Activated naive CD4-positive, alpha-beta T cell treated with anti-CD3 and anti-CD28 coated beads, Interleukin-2, amount 10 ng/mL, durations not matched to agents 7 days and 5 days (primary cell): ENCODE measurements at regions not wholly inside any gene's neighbourhood (a gene's known extent, or its start where the extent isn't known, plus 50 kb on each side); places are given as distances from the start of the nearest gene placed in this dataset.

Experiments
- CTCF ChIA-PET: fragments of 350-600 bp; sonication (Branson Sonifier 250); formaldehyde crosslinking; loops from one replicate; lab custom pipeline; 2021; ENCODE audit warnings: antibody characterized with exemption; lab: Charles Lee
- DNase-seq: peaks from one replicate; pipeline ENCODE4 v3.0.0-alpha.2; 2020
- H3K27ac Mint-ChIP-seq: one replicate; pipeline ENCODE4 v1.8.0; 2021; ENCODE audit warnings: mild to moderate bottlenecking, moderate library complexity, mixed read lengths
- H3K27me3 Mint-ChIP-seq: one replicate; pipeline ENCODE4 v1.8.0; 2021; ENCODE audit warnings: mild to moderate bottlenecking, mixed read lengths
- H3K36me3 Mint-ChIP-seq: one replicate; pipeline ENCODE4 v1.8.0; 2021; ENCODE audit warnings: mixed read lengths
- H3K4me1 Mint-ChIP-seq: one replicate; pipeline ENCODE4 v1.8.0; 2021; ENCODE audit warnings: mixed read lengths
- H3K4me3 Mint-ChIP-seq: one replicate; pipeline ENCODE4 v1.8.0; 2021; ENCODE audit warnings: mild to moderate bottlenecking, moderate library complexity, mixed read lengths
- H3K9me3 Mint-ChIP-seq: one replicate; pipeline ENCODE4 v1.8.0; 2021; ENCODE audit warnings: mixed read lengths

GRCh38 chr1:34686531-34686930 is 68.3 kb upstream of the GJB5 start:
- peaks cover 2% of the 10 kb centered on the region for H3K9me3 Mint-ChIP-seq
- no peaks in the 10 kb centered on the region for H3K36me3 Mint-ChIP-seq
- DNase-seq: no peak
- H3K27me3 Mint-ChIP-seq: peaks cover 19% of the 10 kb centered on the region
- no peak overlapping the region for H3K27ac Mint-ChIP-seq
- H3K4me1 Mint-ChIP-seq: peaks cover 13% of the 10 kb centered on the region
- CTCF ChIA-PET: no interaction called here
- H3K4me3 Mint-ChIP-seq: no peak overlapping the region

GRCh38 chr1:34688006-34688741 is 66.7 kb upstream of the GJB5 start:
- peaks cover 13% of the 10 kb centered on the region for H3K4me1 Mint-ChIP-seq
- CTCF ChIA-PET: no interaction called here
- H3K9me3 Mint-ChIP-seq: peaks cover 2% of the 10 kb centered on the region
- DNase-seq: no peak
- H3K36me3 Mint-ChIP-seq: no peaks in the 10 kb centered on the region
- H3K27me3 Mint-ChIP-seq: peaks cover 23% of the 10 kb centered on the region
- no peak overlapping the region for H3K27ac Mint-ChIP-seq
- H3K4me3 Mint-ChIP-seq: no peak overlapping the region

GRCh38 chr1:34690269-34690668 is 64.6 kb upstream of the GJB5 start:
- no peak overlapping the region for H3K4me3 Mint-ChIP-seq
- DNase-seq: no peak
- CTCF ChIA-PET: no interaction called here
- H3K4me1 Mint-ChIP-seq: no peaks in the 10 kb centered on the region
- H3K27ac Mint-ChIP-seq: no peak overlapping the region
- H3K36me3 Mint-ChIP-seq: no peaks in the 10 kb centered on the region
- H3K27me3 Mint-ChIP-seq: peaks cover 24% of the 10 kb centered on the region
- H3K9me3 Mint-ChIP-seq: peaks cover 2% of the 10 kb centered on the region

- Mint-ChIP-seq H3K9me3 (no peaks in the 10 kb centered on the region), H3K4me3 (no peak overlapping the region), H3K27me3 (peaks cover 33% of the 10 kb centered on the region), H3K27ac (no peak overlapping the region), H3K4me1 (no peaks in the 10 kb centered on the region), H3K36me3 (no peaks in the 10 kb centered on the region)
- DNase-seq: no peak
- CTCF ChIA-PET: no interaction called here
These were observed 61.8 kb upstream of the GJB5 start for GRCh38 chr1:34693081-34693480.

- Mint-ChIP-seq H3K9me3 (no peaks in the 10 kb centered on the region), H3K27ac (no peak overlapping the region), H3K4me1 (no peaks in the 10 kb centered on the region), H3K36me3 (no peaks in the 10 kb centered on the region), H3K4me3 (no peak overlapping the region), H3K27me3 (peaks cover 24% of the 10 kb centered on the region)
- DNase-seq: no peak
- CTCF ChIA-PET: no interaction called here
These were observed 60.5 kb upstream of the GJB5 start for GRCh38 chr1:34694383-34694782.

- H3K27me3 Mint-ChIP-seq: peaks cover 20% of the 10 kb centered on the region
- CTCF ChIA-PET: no interaction called here
- no peaks in the 10 kb centered on the region for H3K9me3 Mint-ChIP-seq
These were observed 59.3 kb upstream of the GJB5 start for GRCh38 chr1:34695580-34695979.

GRCh38 chr1:34696230-34696629 is 58.6 kb upstream of the GJB5 start:
- Mint-ChIP-seq H3K4me1 (no peaks in the 10 kb centered on the region), H3K27me3 (peaks cover 16% of the 10 kb centered on the region), H3K4me3 (no peak overlapping the region), H3K36me3 (no peaks in the 10 kb centered on the region), H3K9me3 (no peaks in the 10 kb centered on the region), H3K27ac (no peak overlapping the region)
- DNase-seq: no peak
- CTCF ChIA-PET: no interaction called here

More at GRCh38 chr1:34695580-34695979, 59.3 kb upstream of the GJB5 start:
- Mint-ChIP-seq H3K4me3 (no peak overlapping the region), H3K27ac (no peak overlapping the region), H3K36me3 (no peaks in the 10 kb centered on the region), H3K4me1 (no peaks in the 10 kb centered on the region)
- DNase-seq: no peak

- Mint-ChIP-seq H3K36me3 (no peaks in the 10 kb centered on the region), H3K4me1 (no peaks in the 10 kb centered on the region), H3K4me3 (no peak overlapping the region), H3K9me3 (no peaks in the 10 kb centered on the region), H3K27ac (no peak overlapping the region), H3K27me3 (peaks cover 16% of the 10 kb centered on the region)
- no peak for DNase-seq
- CTCF ChIA-PET: no interaction called here
These were observed 57.9 kb upstream of the GJB5 start for GRCh38 chr1:34696981-34697380.

- H3K27me3 Mint-ChIP-seq: peaks cover 15% of the 10 kb centered on the region
- no peaks in the 10 kb centered on the region for H3K36me3 Mint-ChIP-seq
- CTCF ChIA-PET: no interaction called here
- H3K4me3 Mint-ChIP-seq: no peak overlapping the region
- no peaks in the 10 kb centered on the region for H3K9me3 Mint-ChIP-seq
- H3K27ac Mint-ChIP-seq: no peak overlapping the region
- DNase-seq: no peak
- no peaks in the 10 kb centered on the region for H3K4me1 Mint-ChIP-seq
These were observed 57.0 kb upstream of the GJB5 start for GRCh38 chr1:34697818-34698217.

- Mint-ChIP-seq H3K4me1 (no peaks in the 10 kb centered on the region), H3K9me3 (no peaks in the 10 kb centered on the region), H3K4me3 (no peak overlapping the region), H3K36me3 (no peaks in the 10 kb centered on the region), H3K27me3 (peaks cover 9% of the 10 kb centered on the region), H3K27ac (no peak overlapping the region)
- CTCF ChIA-PET: no interaction called here
- DNase-seq: no peak
These were observed 53.4 kb upstream of the GJB5 start for GRCh38 chr1:34701326-34702060.
